Suprapubic skin (tissue), 4 donors: ENCODE measurements at regions not wholly inside any gene's neighbourhood (a gene's known extent, or its start where the extent isn't known, plus 50 kb on each side); places are given as distances from the start of the nearest gene placed in this dataset.
"Not testable (repeated sequence)": the region's sequence is repeated elsewhere in the genome, so short reads cannot be mapped to it uniquely, and the experiment has no call there.

Experiments used
- DNase-seq, 2 donors: peaks; one replicate each; pipeline ENCODE4 v3.0.0-alpha.2; 2019; ENCODE audit warnings: low spot score in 2 of 2
- H3K27ac ChIP-seq: fragments of 200-600 bp; sonication (generic); one replicate; pipeline ENCODE4 v1.5.1; 2019
- H3K27me3 ChIP-seq: fragments of 200-600 bp; sonication (generic); one replicate; pipeline ENCODE4 v1.5.1; 2019
- H3K36me3 ChIP-seq: fragments of 200-600 bp; sonication (generic); one replicate; pipeline ENCODE4 v1.5.1; 2019
- H3K4me1 ChIP-seq: fragments of 200-600 bp; sonication (generic); one replicate; pipeline ENCODE4 v1.5.1; 2019
- H3K4me3 ChIP-seq: fragments of 200-600 bp; sonication (generic); one replicate; pipeline ENCODE4 v1.5.1; 2019; ENCODE audit warnings: mild to moderate bottlenecking
- H3K9me3 ChIP-seq: fragments of 200-600 bp; sonication (generic); one replicate; pipeline ENCODE4 v1.5.1; 2019
- EP300 ChIP-seq: sonication (generic); formaldehyde crosslinking; IDR thresholded peaks from one replicate; pipeline ENCODE4 v1.6.1; 2017; ENCODE audit warnings: antibody characterized with exemption
- POLR2A ChIP-seq, 2 donors: fragments of 450-650 bp; IDR thresholded peaks; one replicate each; pipeline ENCODE4 v1.6.1; 2017; ENCODE audit warnings: antibody characterized with exemption in 2 of 2, mild to moderate bottlenecking in 2 of 2, moderate library complexity in 2 of 2
- POLR2AphosphoS5 ChIP-seq, 3 donors: sonication (generic); formaldehyde crosslinking; IDR thresholded peaks; one replicate each; pipeline ENCODE4 v1.6.1; 2017; ENCODE audit warnings: antibody characterized with exemption in 3 of 3
- WGBS: methylation state at CpG from one replicate; pipeline ENCODE4 v1.1.5; 2018; 5-methylcytosine and 5-hydroxymethylcytosine counted together
- TF ChIP-seq, protein P1 (sequence below), 2 donors: fragments of 200-600 bp in 1 of 2; fragments of 450-650 bp in 1 of 2; sonication (generic) in 1 of 2; IDR thresholded peaks; one replicate each; pipeline ENCODE4 v1.5.1; 2016 to 2019; ENCODE audit warnings: antibody characterized with exemption in 2 of 2, mild to moderate bottlenecking in 1 of 2, moderate library complexity in 1 of 2

DNA sequence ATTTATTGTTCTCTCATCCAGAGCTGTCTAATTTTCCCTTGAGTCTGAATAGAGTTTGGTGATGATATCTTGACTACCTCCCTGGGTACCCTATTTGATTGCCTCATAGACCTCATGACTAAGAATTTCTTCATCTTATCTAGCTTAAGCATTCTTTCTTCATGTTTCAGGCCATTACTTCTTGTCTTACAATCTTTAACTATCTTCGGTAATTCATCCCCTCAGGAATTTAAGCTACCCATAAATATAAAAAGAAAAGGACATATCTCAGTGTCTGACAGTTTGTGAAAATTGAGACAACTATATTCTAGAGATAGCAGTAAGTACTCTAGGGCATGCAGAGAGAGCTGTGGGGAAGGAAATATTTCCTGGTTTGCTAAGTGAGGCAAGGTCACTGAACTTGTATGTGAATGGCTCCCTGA lies 466.1 kb upstream of the GRID2 start:
- H3K9me3 ChIP-seq, result peaks cover 13% of the 10 kb centered on the region
- TF ChIP-seq, protein P1, sequence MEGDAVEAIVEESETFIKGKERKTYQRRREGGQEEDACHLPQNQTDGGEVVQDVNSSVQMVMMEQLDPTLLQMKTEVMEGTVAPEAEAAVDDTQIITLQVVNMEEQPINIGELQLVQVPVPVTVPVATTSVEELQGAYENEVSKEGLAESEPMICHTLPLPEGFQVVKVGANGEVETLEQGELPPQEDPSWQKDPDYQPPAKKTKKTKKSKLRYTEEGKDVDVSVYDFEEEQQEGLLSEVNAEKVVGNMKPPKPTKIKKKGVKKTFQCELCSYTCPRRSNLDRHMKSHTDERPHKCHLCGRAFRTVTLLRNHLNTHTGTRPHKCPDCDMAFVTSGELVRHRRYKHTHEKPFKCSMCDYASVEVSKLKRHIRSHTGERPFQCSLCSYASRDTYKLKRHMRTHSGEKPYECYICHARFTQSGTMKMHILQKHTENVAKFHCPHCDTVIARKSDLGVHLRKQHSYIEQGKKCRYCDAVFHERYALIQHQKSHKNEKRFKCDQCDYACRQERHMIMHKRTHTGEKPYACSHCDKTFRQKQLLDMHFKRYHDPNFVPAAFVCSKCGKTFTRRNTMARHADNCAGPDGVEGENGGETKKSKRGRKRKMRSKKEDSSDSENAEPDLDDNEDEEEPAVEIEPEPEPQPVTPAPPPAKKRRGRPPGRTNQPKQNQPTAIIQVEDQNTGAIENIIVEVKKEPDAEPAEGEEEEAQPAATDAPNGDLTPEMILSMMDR (IDR thresholded peaks at IDR 0.05), result no peak
- TF ChIP-seq EP300 (no peak), POLR2A (IDR thresholded peaks at IDR 0.05) (no peak), POLR2AphosphoS5 (IDR thresholded peaks at IDR 0.05) (no peak)
- H3K4me3 ChIP-seq, result no peak overlapping the region
- H3K36me3 ChIP-seq, result no peaks in the 10 kb centered on the region
- no peaks in the 10 kb centered on the region for H3K4me1 ChIP-seq
- DNase-seq, result no peak
- no peaks in the 10 kb centered on the region for H3K27me3 ChIP-seq
- 23% methylated on average over 1 of the region's 1 CpG for WGBS
- no peak overlapping the region for H3K27ac ChIP-seq

DNA sequence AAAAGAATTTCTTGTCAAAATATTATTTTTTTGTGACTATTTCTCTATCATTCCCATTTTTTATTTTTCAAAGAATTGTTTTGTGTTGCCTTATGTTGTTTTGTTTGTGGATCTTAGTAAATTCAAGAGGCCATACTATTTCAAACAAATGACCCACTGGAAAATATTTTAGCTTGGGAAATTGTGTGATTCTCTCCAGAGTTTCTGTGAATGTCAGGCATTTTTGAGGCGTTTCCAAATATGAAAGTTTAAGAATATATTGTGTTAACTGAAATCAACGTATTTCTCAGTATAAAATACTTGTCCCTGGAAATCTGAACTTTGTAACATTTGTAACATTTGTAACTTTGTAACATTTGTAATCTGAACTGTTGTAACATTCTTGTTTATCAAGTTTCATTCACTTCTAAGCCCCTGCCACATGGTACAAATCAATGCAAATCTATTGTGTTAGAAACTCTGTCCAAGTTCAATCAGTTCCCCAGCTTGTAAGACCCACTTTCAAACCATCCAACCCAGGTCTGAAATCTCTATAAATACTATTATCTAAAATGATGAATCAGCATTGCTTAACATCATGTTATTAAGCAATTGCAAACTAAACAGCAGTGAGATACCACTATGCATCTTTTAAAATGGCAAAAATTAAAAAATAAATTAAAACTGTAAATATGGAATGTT lies 465.4 kb upstream of the GRID2 start:
- no peaks in the 10 kb centered on the region for H3K4me1 ChIP-seq
- H3K36me3 ChIP-seq, result no peaks in the 10 kb centered on the region
- no peak for DNase-seq
- no peaks in the 10 kb centered on the region for H3K27me3 ChIP-seq
- TF ChIP-seq, protein P1 (IDR thresholded peaks at IDR 0.05), result no peak
- H3K4me3 ChIP-seq, result no peak overlapping the region
- WGBS, result 54% methylated on average over 2 of the region's 2 CpGs
- H3K9me3 ChIP-seq, result peaks cover 8% of the 10 kb centered on the region
- no peak overlapping the region for H3K27ac ChIP-seq

DNA sequence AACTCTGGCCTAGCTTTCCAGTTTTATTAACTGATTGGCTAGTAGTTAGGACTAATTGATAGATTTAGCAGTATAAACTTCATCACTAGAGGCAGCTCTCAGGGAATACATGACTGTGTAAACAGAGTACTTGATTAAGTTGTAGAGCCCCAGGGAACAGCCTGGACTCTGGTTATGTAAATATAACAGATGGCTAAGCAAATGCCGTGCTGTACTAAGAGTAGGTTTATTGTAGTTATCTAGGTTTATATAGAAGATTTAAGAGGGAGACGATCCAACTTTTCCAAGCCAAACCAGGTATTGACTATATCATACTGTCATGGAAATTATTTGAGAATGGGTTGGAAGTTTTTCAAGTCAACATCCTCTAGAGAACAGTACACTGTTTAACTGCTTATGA lies 463.4 kb upstream of the GRID2 start:
- Histone ChIP-seq H3K36me3 (no peaks in the 10 kb centered on the region), H3K9me3 (no peaks in the 10 kb centered on the region), H3K4me3 (no peak overlapping the region), H3K27me3 (no peaks in the 10 kb centered on the region), H3K4me1 (no peaks in the 10 kb centered on the region), H3K27ac (no peak overlapping the region)
- DNase-seq, result no peak
- TF ChIP-seq POLR2AphosphoS5 (IDR thresholded peaks at IDR 0.05) (no peak), EP300 (no peak)
- TF ChIP-seq, protein P1 (IDR thresholded peaks at IDR 0.05), result no peak
- WGBS, result 47% methylated on average over 2 of the region's 2 CpGs

DNA sequence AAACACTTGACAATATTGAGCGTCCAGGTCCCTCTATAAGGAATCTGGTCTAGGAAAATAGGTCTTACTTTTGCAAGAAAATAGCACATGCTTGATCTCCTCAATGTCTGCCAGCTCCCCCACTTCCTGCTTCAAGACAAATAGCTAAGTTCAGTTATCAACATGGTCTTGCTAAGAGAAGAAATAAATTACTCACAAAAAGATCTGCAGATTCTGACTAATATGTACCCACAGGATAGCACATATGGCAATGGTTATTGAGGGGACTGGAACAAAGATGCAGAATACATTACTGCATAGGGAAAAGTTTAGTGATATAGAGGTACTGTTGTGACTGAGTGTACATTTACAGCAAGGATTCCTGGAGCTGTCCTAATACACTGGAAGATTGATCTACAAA lies 457.5 kb upstream of the GRID2 start:
- no peaks in the 10 kb centered on the region for H3K27me3 ChIP-seq
- no peak for DNase-seq
- WGBS, result 40% methylated on average over 1 of the region's 1 CpG
- H3K4me3 ChIP-seq, result no peak overlapping the region
- H3K36me3 ChIP-seq, result no peaks in the 10 kb centered on the region
- H3K9me3 ChIP-seq, result no peaks in the 10 kb centered on the region
- no peak overlapping the region for H3K27ac ChIP-seq
- TF ChIP-seq EP300 (no peak), POLR2A (IDR thresholded peaks at IDR 0.05) (no peak), POLR2AphosphoS5 (IDR thresholded peaks at IDR 0.05) (no peak)
- TF ChIP-seq, protein P1 (IDR thresholded peaks at IDR 0.05), result no peak
- no peaks in the 10 kb centered on the region for H3K4me1 ChIP-seq

DNA sequence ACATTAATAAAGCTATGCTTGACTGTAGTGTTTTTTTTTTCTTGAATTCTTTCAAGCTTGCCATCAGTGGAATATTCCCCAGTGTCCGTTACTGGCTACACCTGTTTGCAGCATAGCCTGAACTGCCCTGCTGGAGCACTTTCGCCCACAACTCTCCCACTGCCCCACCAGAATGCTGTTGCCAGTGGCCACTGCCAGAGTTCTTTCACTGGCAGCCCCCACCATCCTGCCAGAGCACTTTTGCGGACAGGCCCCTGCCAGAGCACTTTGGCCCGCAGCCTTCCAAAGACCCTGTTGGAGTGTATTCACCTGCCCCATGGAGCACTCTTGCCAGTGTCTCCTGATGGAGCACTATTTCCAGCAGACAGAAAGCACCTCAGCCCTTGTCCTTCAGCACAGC lies 452.3 kb upstream of the GRID2 start:
- TF ChIP-seq POLR2AphosphoS5 (IDR thresholded peaks at IDR 0.05), result no peak

DNA sequence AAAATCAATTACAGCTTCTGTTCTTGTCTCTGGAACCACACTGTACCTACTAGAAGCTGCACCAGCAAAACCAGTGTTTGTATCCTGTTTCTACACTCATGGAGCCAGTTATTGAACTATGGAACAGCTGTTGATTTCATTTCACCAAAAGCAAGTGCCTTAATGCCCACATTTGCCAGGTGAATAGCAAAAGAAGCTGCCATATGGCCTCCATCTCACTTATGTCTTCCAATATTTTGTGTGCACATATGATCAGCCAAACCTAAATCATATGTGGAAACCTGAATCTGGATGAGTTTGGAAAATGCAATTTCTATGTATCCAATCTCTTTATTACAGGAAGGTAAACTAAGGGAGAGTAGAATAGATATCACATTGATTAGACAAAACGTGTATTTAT lies 415.8 kb upstream of the GRID2 start:
- Histone ChIP-seq H3K4me3 (no peak overlapping the region), H3K27ac (no peak overlapping the region), H3K9me3 (no peaks in the 10 kb centered on the region), H3K27me3 (no peaks in the 10 kb centered on the region), H3K36me3 (no peaks in the 10 kb centered on the region), H3K4me1 (no peaks in the 10 kb centered on the region)
- WGBS, result 74% methylated on average over 1 of the region's 1 CpG
- TF ChIP-seq, protein P1 (IDR thresholded peaks at IDR 0.05), result no peak
- no peak for TF ChIP-seq POLR2A (IDR thresholded peaks at IDR 0.05)
- no peak for TF ChIP-seq EP300
- TF ChIP-seq POLR2AphosphoS5 (IDR thresholded peaks at IDR 0.05), result no peak
- no peak for DNase-seq

More for the DNA sequence above, 452.3 kb upstream of the GRID2 start:
- Histone ChIP-seq H3K4me1 (no peaks in the 10 kb centered on the region), H3K9me3 (no peaks in the 10 kb centered on the region), H3K4me3 (no peak overlapping the region), H3K36me3 (no peaks in the 10 kb centered on the region), H3K27ac (no peak overlapping the region), H3K27me3 (no peaks in the 10 kb centered on the region)
- no peak for DNase-seq
- WGBS, result 92% methylated on average over 4 of the region's 4 CpGs

DNA sequence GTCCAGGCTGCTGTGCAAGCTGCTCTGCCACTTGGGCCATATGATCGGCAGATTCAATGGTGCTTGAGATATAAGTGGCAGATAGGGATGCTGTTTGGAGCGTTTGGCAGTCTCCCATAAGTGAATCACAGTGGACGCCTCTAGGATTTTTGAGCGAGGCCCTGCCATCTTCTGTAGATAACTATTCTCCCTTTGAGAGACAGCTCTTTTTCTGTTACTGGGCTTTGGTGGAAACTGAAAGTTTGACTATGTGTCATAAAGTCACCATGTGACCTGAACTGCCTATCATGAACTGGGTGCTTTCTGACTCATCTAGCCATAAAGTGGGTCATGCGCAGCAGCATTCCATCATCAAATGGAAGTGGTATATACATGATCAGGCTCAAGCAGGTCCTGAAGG lies 412.5 kb upstream of the GRID2 start:
- 88% methylated on average over 5 of the region's 5 CpGs for WGBS
- not testable (repeated sequence) for DNase-seq

More for the DNA sequence above, 412.5 kb upstream of the GRID2 start:
- H3K36me3 ChIP-seq, H3K9me3 ChIP-seq, H3K4me1 ChIP-seq, H3K27ac ChIP-seq, H3K27me3 ChIP-seq, H3K4me3 ChIP-seq: not testable (repeated sequence)
